ENCODE measurements at regions not wholly inside any gene's neighbourhood (a gene's known extent, or its start where the extent isn't known, plus 50 kb on each side); places are given as distances from the start of the nearest gene placed in this dataset.
"Not testable (repeated sequence)": the region's sequence is repeated elsewhere in the genome, so short reads cannot be mapped to it uniquely, and the experiment has no call there.

DNA sequence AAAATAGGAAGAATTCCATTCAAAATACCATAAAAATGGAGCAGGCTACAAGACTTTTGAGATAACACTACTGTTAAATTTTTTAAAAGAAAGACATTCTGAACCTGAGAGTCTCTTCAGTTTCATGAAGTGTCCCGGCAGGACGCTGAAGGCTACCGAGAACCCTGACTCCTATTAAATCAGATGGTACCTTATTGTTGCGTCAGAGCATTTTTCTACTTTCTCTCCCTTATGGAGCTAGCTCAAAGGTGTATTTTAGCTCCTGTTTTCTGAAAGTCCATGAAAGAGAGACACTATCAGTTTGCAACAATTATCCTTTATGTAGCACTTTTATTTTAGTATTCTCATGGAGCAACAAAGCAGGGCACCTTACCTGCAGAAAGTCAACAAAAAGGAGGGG, 626.7 kb downstream of the IRS1 start:
- TF ChIP-seq POLR2A (IDR thresholded peaks at IDR 0.05) (no peak), EP300 (IDR thresholded peaks at IDR 0.05) (no peak), POLR2AphosphoS5 (IDR thresholded peaks at IDR 0.05) (no peak)
- TF ChIP-seq, protein P1, sequence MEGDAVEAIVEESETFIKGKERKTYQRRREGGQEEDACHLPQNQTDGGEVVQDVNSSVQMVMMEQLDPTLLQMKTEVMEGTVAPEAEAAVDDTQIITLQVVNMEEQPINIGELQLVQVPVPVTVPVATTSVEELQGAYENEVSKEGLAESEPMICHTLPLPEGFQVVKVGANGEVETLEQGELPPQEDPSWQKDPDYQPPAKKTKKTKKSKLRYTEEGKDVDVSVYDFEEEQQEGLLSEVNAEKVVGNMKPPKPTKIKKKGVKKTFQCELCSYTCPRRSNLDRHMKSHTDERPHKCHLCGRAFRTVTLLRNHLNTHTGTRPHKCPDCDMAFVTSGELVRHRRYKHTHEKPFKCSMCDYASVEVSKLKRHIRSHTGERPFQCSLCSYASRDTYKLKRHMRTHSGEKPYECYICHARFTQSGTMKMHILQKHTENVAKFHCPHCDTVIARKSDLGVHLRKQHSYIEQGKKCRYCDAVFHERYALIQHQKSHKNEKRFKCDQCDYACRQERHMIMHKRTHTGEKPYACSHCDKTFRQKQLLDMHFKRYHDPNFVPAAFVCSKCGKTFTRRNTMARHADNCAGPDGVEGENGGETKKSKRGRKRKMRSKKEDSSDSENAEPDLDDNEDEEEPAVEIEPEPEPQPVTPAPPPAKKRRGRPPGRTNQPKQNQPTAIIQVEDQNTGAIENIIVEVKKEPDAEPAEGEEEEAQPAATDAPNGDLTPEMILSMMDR (IDR thresholded peaks at IDR 0.05): no peak
- Histone ChIP-seq H3K27me3 (no peaks in the 10 kb centered on the region), H3K4me3 (no peak overlapping the region), H3K4me1 (no peaks in the 10 kb centered on the region), H3K36me3 (no peaks in the 10 kb centered on the region), H3K9me3 (peaks cover 6% of the 10 kb centered on the region), H3K27ac (no peak overlapping the region)
- no peak for DNase-seq (ENCODE audit: low spot score in 2 of 2)
- 97% methylated on average over 4 of the region's 4 CpGs for WGBS

DNA sequence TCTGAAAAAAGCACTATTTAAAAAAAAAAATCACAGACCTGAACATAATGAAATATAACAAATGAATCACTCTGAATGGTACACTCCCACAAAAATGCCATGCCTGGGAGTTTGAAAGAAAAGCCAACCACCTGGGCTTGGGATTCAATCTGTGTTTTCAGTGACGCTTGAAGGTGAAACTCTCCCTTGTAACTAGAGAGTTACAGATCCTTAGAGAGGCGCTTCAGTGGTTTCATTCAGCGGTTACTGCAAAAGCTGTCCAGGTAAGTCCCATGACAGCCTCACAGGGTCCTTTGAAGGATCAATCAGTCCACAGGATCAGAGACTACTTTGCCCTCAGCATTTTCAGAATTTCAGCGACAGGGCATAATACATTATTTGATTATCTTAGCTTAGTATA, 627.3 kb downstream of the IRS1 start:
- Histone ChIP-seq H3K4me1 (no peaks in the 10 kb centered on the region), H3K27ac (no peak overlapping the region), H3K36me3 (no peaks in the 10 kb centered on the region), H3K4me3 (no peak overlapping the region), H3K27me3 (no peaks in the 10 kb centered on the region), H3K9me3 (no peaks in the 10 kb centered on the region)
- TF ChIP-seq EP300 (IDR thresholded peaks at IDR 0.05) (no peak), POLR2AphosphoS5 (IDR thresholded peaks at IDR 0.05) (no peak), POLR2A (IDR thresholded peaks at IDR 0.05) (no peak)
- TF ChIP-seq, protein P1 (IDR thresholded peaks at IDR 0.05): no peak
- DNase-seq (ENCODE audit: low spot score in 2 of 2): no peak
- WGBS: 91% methylated on average over 4 of the region's 4 CpGs

DNA sequence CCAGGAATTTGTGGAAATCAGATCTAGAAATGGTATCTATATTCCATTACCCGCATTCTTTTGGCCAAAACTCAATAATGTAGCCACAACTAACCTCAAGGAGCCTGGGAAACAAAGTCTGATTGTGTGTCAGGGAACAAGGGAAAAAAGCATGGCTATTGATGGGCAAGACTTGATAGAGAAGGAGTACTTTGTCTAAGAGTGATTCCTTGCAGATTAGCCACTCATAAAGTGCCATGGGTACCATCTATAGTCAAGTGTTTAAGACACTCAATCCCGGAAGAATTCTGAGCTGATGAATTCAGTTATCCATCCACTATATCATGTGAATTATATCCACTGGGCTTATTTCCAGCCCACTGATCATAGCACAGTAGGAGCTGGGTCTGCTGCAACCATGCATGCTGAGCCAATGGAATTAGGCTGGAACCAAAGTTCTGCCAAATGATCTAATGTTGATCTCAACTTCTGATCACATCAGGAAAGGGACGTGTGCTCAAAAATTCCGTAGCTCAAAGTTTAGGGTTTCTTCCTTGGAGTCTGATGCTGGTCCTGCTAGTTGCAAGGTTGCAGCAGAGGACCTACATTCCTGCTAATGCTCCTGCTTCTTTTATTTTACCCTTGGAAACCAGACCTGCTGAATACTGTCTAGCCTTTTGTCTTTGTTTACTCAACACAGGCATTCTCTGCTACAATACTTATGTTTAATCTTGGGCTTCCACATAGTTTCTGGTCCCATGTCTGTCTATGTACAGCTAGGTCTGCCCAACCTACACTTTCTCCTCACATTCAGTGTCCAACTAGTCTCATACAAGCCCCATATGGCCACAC, 629.7 kb downstream of the IRS1 start:
- TF ChIP-seq, protein P1 (IDR thresholded peaks at IDR 0.05): no peak
- TF ChIP-seq POLR2A (IDR thresholded peaks at IDR 0.05) (no peak), POLR2AphosphoS5 (IDR thresholded peaks at IDR 0.05) (no peak), EP300 (IDR thresholded peaks at IDR 0.05) (no peak)
- no peak overlapping the region for H3K4me3 ChIP-seq
- no peaks in the 10 kb centered on the region for H3K4me1 ChIP-seq
- H3K9me3 ChIP-seq: no peaks in the 10 kb centered on the region
- H3K27ac ChIP-seq: no peak overlapping the region
- WGBS: 73% methylated on average over 4 of the region's 4 CpGs
- H3K36me3 ChIP-seq: no peaks in the 10 kb centered on the region
- DNase-seq (ENCODE audit: low spot score in 2 of 2): no peak
- no peaks in the 10 kb centered on the region for H3K27me3 ChIP-seq

DNA sequence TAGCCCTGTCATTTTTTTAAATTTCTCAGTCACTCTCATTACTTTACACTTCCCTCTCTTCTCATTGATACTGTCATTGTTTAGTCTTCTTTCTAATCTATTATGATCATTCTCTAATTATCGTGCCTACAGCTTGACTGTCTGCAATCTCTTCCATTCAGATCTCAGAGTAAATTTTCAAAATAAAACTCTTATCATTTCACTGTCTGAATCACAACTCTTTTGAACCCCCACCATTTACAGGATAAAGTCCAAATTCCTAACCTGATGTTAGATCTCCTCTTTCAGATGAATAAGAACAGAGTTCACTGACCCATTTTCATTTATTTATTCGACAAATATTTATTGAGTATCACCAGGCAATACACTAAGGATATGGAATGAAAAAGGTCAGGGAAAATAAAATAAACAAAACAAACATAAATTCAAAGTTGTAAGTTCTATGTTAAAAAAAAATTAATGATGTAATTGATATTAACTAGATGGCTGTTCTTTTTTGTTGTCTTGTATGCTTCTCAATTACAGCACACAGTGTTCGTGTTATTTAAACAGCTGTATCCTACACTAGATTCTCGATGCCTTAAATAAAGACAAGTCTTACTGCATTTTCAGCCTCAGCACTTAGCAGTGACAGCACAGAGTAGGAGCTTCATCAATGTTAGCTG, 631.0 kb downstream of the IRS1 start:
- 92% methylated on average over 4 of the region's 4 CpGs for WGBS
- DNase-seq (ENCODE audit: low spot score in 2 of 2): no peak
- no peak overlapping the region for H3K4me3 ChIP-seq
- TF ChIP-seq POLR2AphosphoS5 (IDR thresholded peaks at IDR 0.05): no peak
- TF ChIP-seq EP300 (IDR thresholded peaks at IDR 0.05): no peak
- TF ChIP-seq, protein P1 (IDR thresholded peaks at IDR 0.05): no peak
- TF ChIP-seq POLR2A (IDR thresholded peaks at IDR 0.05): no peak
- H3K4me1 ChIP-seq: no peaks in the 10 kb centered on the region
- no peak overlapping the region for H3K27ac ChIP-seq
- H3K9me3 ChIP-seq: no peaks in the 10 kb centered on the region
- no peaks in the 10 kb centered on the region for H3K36me3 ChIP-seq
- H3K27me3 ChIP-seq: no peaks in the 10 kb centered on the region

DNA sequence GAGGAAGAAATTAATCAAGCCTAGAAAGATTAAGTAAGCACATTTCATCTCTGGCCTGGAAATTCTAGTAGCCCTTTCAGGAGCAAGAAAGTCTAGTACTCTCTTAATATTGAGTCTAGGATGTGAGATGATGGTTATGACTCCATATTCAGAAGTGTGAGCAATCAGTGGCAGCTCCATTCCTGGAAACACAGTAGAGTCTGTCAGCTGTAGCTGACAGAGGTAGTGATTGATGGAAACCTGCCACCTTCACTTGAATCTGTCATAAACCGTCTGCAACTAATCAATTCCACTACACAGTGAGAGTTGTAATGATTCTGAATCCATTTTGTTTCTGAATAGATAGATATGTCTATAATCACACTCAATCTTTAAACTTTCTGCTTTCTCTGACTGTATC, 635.1 kb downstream of the IRS1 start:
- WGBS: 87% methylated on average over 1 of the region's 1 CpG
- no peak overlapping the region for H3K4me3 ChIP-seq
- no peaks in the 10 kb centered on the region for H3K4me1 ChIP-seq
- DNase-seq (ENCODE audit: low spot score in 2 of 2): no peak
- TF ChIP-seq POLR2AphosphoS5 (IDR thresholded peaks at IDR 0.05) (no peak), POLR2A (IDR thresholded peaks at IDR 0.05) (no peak), EP300 (IDR thresholded peaks at IDR 0.05) (no peak)
- TF ChIP-seq, protein P1 (IDR thresholded peaks at IDR 0.05): no peak
- H3K27me3 ChIP-seq: no peaks in the 10 kb centered on the region
- no peaks in the 10 kb centered on the region for H3K9me3 ChIP-seq
- no peak overlapping the region for H3K27ac ChIP-seq
- no peaks in the 10 kb centered on the region for H3K36me3 ChIP-seq

DNA sequence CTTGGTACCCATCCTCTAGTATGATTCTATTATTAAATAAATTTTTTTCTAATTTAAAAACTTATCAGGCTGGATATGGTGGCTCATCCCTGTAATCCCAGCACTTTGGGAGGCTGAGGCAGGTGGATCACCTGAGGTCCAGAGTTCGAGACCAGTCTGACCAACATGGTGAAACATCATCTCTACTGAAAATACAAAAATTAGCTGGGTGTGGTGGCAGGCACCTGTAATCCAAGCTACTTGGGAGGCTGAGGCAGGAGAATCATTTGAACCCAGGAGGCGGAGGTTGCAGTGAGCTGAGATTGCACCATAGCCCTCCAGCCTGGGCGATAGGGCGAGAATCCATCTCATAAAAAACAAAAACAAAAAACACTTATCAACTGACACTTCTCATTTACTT, 639.0 kb downstream of the IRS1 start:
- 91% methylated on average over 4 of the region's 4 CpGs for WGBS
- not testable (repeated sequence) for H3K36me3 ChIP-seq

More for the DNA sequence above, 639.0 kb downstream of the IRS1 start:
- H3K4me1 ChIP-seq; DNase-seq (ENCODE audit: low spot score in 2 of 2); H3K4me3 ChIP-seq; H3K27ac ChIP-seq; H3K27me3 ChIP-seq; H3K9me3 ChIP-seq: not testable (repeated sequence)
